Jurkat, Clone E6-1 (cell line): ENCODE measurements at regions not wholly inside any gene's neighbourhood (a gene's known extent, or its start where the extent isn't known, plus 50 kb on each side); places are given as distances from the start of the nearest gene placed in this dataset.
"Not testable (repeated sequence)": the region's sequence is repeated elsewhere in the genome, so short reads cannot be mapped to it uniquely, and the experiment has no call there.

ENCODE experiments used
- DNase-seq: peaks from one replicate; pipeline ENCODE4 v3.0.0-alpha.2; 2011; ENCODE audit warnings: low read depth, low spot score
- H3K4me3 ChIP-seq: 2 replicates; pipeline ENCODE4 v1.5.1; 2011; ENCODE audit warnings: mild to moderate bottlenecking, low read length, control low read depth, moderate library complexity

DNA sequence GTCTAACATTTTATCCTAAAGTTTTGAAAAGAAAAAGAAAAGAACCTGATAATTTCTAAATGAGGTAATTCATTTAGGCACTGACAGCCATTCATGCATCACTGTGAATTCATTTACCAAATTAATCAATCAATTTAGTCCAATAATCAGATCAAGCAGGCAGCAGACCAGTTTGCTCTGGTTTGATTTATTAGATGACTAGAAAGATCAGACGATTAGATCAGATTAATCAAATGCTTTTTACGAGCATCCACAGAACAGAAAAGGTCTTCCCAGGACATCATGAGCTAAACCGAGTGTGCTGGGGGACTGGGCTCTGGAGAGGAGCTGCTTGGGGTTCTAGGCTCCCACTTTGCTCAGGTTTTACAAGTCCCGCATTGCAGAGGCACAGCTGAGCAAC, 226.5 kb upstream of the MYO3A start:
- H3K4me3 ChIP-seq, result no peak overlapping the region
- no peak for DNase-seq

- no peak for DNase-seq
- no peak overlapping the region for H3K4me3 ChIP-seq
Observed at GRCh38 chr10:25707976-25708671, 225.9 kb upstream of the MYO3A start.

DNA sequence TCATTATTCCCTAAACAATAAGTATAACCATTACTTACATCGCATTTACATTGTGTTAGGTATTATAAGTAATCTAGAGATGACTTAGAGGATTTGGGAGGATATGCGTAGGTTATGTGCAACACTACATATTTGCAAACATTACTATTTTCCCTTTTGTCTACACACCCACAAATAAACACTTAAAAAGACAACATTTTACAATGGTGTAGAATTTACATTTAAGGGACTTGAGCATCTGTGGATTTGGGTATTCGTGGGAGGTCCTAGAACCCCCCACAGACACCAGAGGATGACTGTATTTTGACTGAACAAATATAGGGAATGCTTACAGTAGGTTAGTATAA, 220.2 kb upstream of the MYO3A start:
- H3K4me3 ChIP-seq, result no peak overlapping the region
- no peak for DNase-seq

DNA sequence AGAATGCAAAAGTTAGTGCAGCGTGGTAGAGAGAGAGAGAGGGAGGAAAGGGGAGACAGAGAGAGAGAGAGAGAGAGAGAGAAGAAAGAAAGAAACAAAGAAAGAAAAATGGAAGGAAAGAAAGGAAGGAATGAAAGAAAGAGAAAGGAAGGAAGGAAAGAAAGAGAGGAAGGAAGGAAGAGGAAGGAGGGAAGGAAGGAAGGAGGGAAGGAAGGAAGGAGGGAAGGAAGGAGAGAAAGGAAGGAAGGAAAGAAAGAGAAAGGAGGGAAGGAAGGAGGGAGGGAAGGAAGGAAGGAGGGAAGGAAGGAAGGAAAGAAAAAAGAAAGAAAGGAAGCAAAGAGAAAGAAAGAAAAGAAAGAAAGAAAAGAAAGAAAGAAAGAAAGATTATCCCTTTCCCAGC, 209.8 kb upstream of the MYO3A start:
- H3K4me3 ChIP-seq, result no peak overlapping the region
- DNase-seq, result no peak

DNA sequence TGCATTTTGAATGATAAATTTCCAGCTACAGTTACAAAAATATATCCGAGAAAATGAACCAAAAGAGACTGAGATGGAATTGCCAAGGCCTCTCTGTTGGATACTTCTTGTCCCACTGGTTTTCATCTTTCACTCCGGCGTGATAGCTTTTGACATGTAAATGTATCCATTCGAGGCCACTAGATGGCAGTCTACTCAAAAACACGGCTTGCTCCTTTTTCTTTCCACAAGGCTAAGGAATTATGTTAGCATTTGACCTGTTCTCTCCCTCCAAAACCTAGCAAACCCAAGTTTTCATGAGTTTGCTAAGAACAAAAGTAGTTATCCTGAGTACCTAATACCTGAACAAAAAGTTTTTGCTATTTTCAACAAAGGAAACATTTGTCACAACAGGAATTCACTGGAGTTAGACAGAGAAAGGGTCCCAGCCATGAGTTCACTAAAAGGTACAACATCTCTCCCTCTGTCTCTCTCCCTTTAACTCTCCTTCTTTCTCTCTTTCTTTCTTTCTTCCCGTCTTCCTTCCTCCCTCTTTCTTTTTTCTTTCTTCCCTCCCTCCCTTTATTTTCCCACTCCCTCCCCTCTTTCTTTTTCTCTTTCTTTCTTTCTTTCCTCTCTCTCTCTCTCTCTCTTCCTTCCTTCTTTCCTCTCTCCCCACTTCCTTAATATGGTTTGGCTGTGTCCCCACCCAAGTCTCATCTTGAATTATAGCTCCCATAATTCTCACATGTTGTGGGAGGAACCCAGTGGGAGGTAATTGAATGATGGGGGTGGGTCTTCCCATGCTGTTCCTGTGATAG, 207.9 kb upstream of the MYO3A start:
- no peak overlapping the region for H3K4me3 ChIP-seq
- peak; percentile 45 for DNase-seq

DNA sequence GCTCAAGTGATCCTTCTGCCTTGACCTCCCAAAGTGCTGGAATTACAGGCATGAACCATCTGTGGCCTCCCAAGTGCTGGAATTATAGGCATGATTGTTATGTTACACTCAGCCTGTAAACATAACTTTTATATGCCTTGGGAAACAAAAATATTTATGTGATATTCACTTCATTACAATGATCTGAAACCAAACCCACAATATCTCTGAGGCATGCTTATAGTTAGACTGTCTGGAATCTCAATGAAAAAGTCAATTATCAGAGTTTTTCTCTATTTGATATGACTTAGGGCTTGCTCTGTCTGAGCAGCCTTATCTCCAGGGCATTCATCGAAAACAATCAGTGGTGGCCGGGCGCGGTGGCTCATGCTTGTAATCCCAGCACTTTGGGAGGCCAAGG, 195.3 kb upstream of the MYO3A start:
- no peak for DNase-seq
- no peak overlapping the region for H3K4me3 ChIP-seq

DNA sequence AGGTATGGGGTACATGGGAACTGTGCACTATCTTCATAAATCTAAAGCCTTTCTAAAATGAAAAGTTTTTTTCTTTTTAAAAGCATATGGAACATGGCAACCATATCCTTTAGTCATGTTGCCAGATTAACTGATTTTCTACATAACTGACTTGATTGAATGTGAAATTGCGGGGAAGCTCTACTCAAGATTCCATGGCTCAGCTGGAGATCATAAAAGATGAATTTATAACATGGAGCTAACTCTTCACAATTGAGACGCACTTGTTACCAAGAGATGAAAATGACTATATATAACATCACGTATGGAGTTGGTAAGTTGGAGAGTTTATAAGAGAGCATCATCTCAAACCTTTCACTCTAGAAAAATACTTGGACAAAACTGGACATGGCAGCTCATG, 190.2 kb upstream of the MYO3A start:
- no peak for DNase-seq
- no peak overlapping the region for H3K4me3 ChIP-seq

- DNase-seq, result no peak
- H3K4me3 ChIP-seq, result no peak overlapping the region
Observed at GRCh38 chr10:25744574-25744973, 189.5 kb upstream of the MYO3A start.

DNA sequence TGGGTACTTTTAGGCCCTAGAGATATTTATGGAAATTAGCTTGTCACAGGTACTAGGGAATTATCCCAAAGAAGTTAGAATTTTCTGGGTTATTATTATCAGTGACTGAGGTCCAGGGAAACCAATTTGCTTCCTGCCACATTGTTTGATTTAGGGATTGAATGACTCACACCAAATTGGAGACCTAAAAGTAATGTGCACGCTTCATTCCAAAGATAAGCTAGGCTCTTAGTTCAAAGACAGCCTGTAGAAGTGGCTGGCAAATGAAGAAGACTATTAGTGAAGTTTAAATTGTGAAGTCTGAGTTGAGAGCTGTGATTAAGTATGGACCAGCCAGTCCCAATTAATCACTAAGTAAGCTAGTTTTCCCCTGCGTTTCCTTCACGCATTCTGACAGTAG, 188.1 kb upstream of the MYO3A start:
- no peak for DNase-seq
- no peak overlapping the region for H3K4me3 ChIP-seq

GRCh38 chr10:25747084-25747483, 186.9 kb upstream of the MYO3A start:
- DNase-seq, result no peak
- H3K4me3 ChIP-seq, result no peak overlapping the region

GRCh38 chr10:25748509-25748908, 185.5 kb upstream of the MYO3A start:
- no peak for DNase-seq

DNA sequence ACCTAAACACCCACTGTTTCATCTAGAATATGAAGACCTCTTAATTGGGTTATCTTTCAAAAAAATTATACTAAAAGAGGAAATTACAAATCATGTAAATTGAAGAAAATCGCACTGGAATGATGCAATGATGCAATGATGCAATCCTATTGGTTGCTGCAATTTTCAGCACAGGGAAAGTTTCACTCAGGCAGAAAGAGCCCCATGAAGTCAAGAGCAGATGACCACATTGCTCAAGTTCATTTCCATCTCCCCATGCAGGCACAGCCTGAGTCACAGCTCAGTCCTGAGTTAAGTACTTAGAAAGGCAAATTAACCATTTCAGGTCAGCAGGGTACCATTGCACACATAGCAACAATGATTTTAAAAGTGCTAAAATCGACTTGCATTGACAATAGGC, 180.3 kb upstream of the MYO3A start:
- DNase-seq, result no peak

More at GRCh38 chr10:25748509-25748908, 185.5 kb upstream of the MYO3A start:
- H3K4me3 ChIP-seq, result no peak overlapping the region

DNA sequence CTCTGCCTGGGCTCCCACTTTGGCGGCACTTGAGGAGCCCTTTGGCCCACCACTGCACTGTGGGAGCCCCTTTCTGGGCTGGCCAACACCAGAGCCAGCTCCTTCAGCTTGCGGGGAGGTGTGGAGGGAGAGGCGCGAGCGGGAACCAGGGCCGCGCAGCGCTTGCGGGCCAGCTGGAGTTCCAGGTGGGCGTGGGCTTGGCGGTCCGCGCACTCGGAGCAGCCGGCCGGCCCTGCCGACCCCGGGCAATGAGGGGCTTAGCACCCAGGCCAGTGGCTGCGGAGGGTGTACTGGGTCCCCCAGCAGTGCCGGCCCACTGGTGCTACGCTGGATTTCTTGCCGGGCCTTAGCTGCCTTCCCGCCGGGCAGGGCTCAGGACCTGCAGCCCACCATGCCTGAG, 178.2 kb upstream of the MYO3A start:
- not testable (repeated sequence) for H3K4me3 ChIP-seq, DNase-seq

More for the DNA sequence above, 180.3 kb upstream of the MYO3A start:
- H3K4me3 ChIP-seq, result no peak overlapping the region

DNA sequence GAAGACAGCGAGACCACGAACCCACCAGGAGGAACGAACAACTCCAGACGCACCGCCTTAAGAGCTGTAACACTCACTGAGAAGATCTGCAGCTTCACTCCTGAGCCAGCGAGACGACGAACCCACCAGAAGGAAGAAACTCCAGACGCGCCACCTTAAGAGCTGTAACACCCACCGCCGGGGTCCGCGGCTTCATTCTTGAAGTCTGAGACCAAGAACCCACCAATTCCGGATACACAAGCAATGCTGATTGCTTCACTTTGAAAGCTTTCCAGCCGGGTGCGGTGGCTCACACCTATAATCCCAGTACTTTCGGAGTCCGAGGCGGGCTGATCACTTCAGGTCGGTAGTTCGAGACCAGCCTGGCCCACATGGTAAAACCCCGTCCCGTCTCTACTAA, 177.2 kb upstream of the MYO3A start:
- no peak for DNase-seq
- no peak overlapping the region for H3K4me3 ChIP-seq

- DNase-seq, result peak; percentile 56
- no peak overlapping the region for H3K4me3 ChIP-seq
Observed at GRCh38 chr10:25758041-25758457, 176.0 kb upstream of the MYO3A start.

DNA sequence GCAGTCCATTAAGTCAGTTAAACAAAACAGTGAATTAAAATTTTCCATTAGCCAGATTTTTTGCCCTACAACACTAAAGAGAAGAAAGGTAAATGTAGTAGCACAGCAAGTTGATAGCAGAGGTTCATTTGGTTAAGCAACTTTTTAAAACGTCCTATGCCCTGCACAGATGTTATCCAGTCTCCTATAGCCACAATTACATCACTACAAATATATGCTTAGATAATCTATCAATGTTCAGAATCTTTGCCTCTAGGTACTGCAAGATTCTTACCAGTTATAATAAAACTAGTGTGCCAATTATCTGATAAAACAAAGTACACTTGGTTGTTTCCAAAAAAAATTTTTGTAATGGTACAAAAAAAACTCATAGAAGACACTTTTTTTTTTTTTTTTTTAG, 175.5 kb upstream of the MYO3A start:
- no peak overlapping the region for H3K4me3 ChIP-seq
- no peak for DNase-seq

GRCh38 chr10:25761937-25762336, 172.1 kb upstream of the MYO3A start:
- no peak overlapping the region for H3K4me3 ChIP-seq

GRCh38 chr10:25766213-25766612, 167.8 kb upstream of the MYO3A start:
- H3K4me3 ChIP-seq, result no peak overlapping the region
- DNase-seq, result no peak

More at GRCh38 chr10:25761937-25762336, 172.1 kb upstream of the MYO3A start:
- no peak for DNase-seq

GRCh38 chr10:25766687-25767221, 167.3 kb upstream of the MYO3A start:
- DNase-seq, result peak; percentile 66
- H3K4me3 ChIP-seq, result peak overlapping the region; percentile 47

DNA sequence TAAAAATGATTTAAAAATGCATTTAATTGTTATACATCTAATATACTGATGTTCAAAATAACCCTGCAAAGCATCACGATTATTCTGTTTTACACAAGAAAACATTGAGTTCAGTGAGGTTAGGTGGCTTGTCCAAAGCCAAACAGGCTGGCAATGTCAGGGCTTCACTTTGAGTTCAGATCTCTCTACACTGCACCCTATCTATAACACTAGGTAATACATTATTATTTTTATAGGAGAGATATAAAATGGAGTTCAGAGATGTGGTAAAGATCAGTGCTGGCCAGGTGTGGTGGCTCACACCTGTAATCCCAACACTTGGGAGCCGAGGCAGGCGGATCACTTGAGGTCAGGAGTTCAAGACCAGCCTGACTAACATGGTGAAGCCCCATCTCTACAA, 165.9 kb upstream of the MYO3A start:
- peak; percentile 6 for DNase-seq
- H3K4me3 ChIP-seq, result no peak overlapping the region
